HG03095 (cell line): ENCODE measurements at regions not wholly inside any gene's neighbourhood (a gene's known extent, or its start where the extent isn't known, plus 50 kb on each side); places are given as distances from the start of the nearest gene placed in this dataset.
A peak's percentile ranks its signal among the peaks of the same experiment; 100 is the strongest.
"Not testable (repeated sequence)": the region's sequence is repeated elsewhere in the genome, so short reads cannot be mapped to it uniquely, and the experiment has no call there.

Experiments
- ATAC-seq: cut with Tn5 transposase; IDR thresholded peaks from one replicate; pipeline ENCODE4 v1.9.1; 2021; ENCODE audit warnings: moderate library complexity; ENCODE audit not compliant: unreplicated experiment

- no peak for ATAC-seq
These were observed 83.2 kb upstream of the TAB2 start for GRCh38 chr6:149234051-149234962.

DNA sequence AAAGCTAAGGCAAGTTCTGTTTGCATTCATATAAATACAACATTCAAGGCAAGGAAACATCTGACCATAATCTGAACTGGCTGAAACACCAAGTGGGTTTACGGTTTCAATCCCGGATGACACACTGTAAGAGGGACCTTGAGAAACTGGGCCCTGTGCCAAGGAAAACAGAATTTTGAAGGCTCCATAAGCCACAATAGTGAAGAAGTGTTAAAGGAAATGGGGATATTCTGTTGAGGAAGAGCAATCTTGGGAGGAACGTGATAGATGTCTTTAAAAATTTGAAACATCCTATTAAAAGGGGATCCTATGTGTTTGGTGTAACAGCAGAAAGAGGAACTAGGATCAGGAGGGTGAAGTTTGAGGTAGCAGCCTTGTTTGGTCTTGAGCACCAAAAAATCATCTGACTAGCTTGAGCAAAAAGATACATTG is 82.4 kb upstream of the TAB2 start:
- ATAC-seq, result peak; percentile 88

DNA sequence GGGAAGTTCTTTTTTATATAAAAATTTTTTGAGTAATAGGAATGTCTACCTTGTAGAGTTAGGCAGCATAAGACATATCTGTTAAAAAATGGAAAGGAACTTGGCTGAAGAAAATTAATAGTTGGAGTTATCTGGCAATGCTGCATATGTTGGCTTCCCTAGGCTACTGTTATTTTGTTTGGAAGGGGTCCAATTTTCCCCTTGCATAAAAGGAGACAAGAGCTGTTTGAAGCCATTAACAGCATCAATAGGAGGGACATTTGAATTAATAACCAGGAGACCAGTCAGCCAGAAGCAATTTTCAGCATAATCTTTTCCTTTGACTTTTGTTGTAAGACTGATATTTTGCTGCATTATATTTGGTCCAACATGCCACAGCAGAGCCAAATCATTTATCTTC is 80.9 kb upstream of the TAB2 start:
- ATAC-seq, result no peak

- ATAC-seq, result no peak
These were observed 80.0 kb upstream of the TAB2 start for GRCh38 chr6:149237464-149237863.

DNA sequence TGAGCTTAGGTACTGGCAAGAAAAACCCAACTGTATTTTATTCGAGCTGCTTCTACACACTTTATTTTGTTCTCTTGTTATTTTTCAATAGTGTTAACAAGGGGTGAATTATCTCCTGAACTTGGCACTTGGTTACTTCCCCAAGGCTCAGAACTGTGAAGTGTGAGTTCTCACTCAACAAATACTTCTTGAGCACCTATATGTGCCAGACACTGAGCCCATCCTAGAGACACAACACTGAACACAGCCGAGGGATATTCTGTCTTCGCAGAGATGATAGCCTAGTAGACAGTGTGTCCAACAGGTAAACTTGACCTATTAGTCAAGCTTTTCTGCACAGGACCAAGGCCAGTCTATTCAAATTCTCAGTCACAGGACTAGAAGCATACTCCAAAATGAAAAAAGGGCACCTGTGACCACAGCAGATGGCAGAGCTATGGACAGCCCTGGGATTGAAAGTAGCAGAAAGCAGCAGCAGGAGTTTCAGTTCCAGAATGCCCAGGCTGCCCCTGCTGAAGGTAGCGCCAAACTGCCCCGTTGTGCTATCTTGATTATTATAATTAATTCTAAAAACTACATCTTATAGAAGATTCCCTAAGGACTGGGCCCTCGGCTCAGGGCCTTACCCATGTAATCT is 77.8 kb upstream of the TAB2 start:
- ATAC-seq, result no peak

DNA sequence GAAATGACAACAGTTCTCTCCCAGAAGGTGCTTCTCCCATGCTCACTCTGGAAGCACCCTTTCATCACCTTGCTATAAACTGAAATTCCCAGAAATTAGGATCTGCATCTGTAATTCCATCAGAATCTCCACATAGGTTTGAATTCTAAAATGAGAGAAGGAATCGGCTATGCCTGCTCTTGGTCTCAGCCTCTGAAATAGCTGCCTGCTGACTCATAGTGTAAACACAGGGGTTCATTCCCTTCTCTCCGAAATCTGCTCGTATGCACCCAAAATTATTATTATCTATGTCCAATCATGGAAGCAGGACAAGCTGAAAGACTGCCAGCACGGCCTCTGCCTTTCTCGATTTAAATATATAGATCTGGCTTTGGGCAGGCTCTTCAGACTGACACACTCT is 74.6 kb upstream of the TAB2 start:
- no peak for ATAC-seq

GRCh38 chr6:149244105-149244504 is 73.4 kb upstream of the TAB2 start:
- no peak for ATAC-seq

DNA sequence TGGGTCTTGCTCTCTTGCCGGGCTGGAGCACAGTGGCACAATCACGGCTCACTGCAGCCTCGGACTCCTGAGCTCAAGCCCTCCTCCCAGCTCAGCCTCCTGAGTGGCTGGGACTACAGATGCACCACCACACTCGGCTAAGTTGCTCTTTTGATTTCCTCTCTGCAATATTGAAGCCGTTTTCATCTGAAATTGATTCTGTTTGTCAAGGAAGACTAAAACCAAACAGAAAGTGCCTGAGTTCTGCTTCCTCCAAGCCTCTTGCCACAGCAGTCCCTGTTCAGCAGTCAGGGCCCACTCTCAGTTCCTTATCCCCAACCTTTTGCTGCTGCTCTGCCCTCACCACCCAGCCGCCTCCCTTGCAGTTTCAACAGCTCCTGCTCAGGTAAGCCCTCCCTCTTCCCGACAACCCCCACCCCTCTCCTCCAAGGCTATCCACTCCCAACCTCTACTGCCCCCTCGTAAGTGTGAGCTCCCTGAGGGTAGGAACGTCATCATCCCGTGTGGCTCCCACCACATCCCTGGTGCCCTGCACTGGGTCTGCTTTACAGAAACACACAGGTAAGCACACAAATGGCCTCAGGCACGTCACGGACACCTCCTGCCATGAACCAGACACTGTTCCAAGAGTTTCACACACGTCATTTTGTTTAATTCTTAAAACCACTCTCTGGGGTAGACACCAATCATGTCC is 70.7 kb upstream of the TAB2 start:
- peak; percentile 91 for ATAC-seq

DNA sequence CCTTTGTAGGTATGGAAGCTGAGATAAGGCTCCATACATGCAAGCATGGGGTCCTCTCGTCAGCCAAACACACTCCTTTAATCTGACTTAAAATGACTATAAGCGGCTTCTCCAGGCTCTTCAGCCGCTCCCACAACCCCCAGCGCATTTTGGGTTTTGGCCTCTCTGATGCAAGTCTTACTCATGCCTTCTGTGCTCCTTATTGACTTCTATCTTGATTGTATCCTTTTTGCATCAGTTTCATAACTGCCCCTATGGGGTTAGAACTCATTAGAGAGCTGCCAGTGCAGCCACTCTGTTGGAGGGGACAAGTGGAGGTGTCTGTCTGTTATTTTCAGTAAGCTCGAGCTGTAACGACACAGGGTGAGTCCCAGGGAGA is 70.1 kb upstream of the TAB2 start:
- no peak for ATAC-seq

DNA sequence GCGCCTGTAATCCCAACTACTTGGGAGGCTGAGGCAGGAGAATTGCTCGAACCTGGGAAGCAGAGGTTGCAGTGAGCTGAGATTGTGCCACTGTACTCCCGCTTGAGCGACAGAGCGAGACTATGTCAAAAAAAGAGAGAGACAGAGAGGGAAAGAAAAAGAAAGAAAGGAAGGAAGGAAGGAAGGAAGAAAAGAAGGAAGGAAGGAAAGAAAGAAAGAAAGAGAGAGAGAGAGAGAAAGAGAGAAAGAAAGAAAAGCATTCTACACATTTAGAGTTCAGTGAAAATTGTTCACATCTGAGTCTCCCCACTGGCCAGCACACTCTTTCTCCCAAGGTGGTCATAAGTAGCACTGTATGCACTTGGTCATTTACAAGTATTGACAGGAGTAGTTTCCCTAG is 69.2 kb upstream of the TAB2 start:
- not testable (repeated sequence) for ATAC-seq

GRCh38 chr6:149248693-149249369 is 68.7 kb upstream of the TAB2 start:
- ATAC-seq, result no peak

DNA sequence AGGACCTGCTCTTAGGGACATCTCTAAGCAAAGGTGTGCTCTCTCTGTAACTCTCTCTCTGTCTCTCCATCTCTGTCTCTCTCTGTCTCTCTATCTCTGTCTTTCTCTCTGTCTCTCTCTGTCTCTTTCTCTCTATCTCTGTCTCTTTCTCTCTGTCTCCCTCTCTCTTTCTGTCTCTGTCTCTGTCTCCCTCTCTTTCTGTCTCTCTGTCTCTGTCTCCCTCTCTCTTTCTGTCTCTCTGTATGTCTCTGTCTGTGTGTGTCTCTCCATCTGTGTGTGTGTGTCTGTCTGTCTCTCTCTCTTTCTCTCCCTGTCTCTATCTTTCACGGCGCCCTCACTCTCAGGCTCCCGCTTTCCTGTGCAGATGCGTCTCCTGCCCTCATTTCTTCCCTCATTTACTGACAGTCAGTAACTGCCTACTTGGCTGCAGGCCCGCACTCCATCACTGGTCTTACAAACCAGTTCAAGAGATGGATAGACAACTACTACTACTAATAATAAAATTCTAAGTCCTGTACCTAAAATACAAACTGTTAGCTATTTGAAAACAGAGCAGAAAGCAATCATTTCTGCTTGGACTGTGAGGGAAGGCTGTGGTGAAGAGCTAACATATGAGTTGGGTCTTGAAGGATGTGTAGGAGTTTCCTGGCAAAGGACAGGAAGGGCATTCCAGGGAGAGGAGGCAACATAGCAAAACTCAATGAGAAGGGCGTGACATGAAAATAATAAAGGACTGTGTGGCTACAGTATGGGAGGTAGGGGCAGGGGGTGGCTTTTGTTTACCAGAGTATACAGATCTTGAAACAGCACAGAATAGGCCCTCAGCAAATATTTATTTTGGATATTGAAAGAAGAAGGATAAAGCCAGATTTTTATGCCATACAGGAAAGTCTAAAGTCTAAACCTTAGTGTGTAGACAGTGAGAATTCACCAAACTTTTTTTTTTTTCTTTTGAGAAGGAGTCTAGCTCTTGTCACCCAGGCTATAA is 67.8 kb upstream of the TAB2 start:
- ATAC-seq, result no peak

DNA sequence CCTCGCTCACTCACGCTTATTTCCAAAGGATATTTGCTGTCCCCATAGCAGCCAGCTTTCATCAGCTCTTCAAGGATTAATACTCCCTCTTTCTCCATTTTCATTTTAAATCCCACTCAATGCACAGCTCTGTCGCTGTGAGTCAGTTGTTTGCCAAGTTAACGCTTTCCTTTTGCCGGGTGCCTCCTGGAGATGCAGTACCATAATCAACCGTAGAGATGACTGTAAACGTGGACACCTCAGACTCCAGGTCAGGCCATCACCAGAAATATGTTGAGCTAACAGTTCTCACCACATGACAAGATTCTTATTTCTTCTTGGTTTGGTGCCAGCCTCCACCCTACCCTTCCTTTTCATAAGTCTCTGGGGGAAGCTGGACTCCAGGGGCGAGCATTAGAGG is 66.6 kb upstream of the TAB2 start:
- ATAC-seq, result no peak

- ATAC-seq, result no peak
These were observed 64.9 kb upstream of the TAB2 start for GRCh38 chr6:149252622-149253021.

- ATAC-seq, result no peak
These were observed 63.3 kb upstream of the TAB2 start for GRCh38 chr6:149254253-149254652.

- no peak for ATAC-seq
These were observed 57.8 kb upstream of the TAB2 start for GRCh38 chr6:149259753-149260152.

GRCh38 chr6:149260214-149260874 is 57.2 kb upstream of the TAB2 start:
- no peak for ATAC-seq

DNA sequence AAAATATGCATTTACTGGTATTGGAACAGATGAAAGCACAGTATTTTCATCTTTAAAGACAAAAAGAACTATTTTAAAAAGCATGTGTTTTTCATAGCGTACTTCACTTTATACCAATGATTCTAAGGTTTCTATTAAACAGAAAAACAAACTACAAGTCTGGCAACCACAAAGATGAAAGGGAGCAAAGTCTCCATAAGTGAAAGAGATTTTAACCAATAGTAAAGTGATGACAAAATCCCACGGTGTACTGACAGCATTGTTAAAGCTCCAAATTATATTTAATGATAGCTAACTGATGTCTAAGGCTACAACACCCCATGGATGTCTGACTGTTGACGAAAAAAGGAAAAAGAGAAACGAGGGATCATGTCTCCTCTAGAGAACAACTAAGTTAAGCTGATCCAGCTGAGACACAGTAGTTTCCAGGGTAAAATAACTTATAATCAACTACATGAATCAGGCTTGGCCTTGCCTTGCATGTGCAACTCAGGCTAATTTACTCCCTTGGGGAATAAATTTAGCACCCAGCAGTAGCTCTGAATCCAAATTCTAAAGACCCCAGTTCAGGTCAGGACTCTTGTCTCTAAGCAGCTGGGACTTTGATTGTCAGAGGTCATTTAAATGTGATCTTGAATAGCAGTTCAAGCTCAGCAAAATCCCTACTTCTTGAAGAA is 56.0 kb upstream of the TAB2 start:
- ATAC-seq, result no peak

DNA sequence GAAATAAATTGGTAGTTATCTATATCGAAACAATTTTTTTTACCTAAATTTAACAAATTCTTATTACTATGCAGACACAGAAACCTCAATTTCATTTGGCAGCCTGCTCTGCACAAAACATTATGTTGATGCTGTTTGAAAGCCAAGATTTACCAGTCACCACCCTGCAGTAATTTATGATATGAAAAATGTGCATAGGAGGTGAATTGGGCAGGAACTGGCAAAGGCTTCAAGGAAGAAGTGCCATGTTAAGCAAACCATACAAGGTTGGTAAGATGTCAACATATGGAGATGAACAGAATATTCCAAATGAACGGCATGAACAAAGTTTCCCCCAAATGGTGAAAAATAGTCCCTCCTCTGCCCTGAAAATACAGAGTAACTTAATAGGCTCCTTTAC is 54.2 kb upstream of the TAB2 start:
- no peak for ATAC-seq
